ENCODE measurements at regions not wholly inside any gene's neighbourhood (a gene's known extent, or its start where the extent isn't known, plus 50 kb on each side); places are given as distances from the start of the nearest gene placed in this dataset.

DNA sequence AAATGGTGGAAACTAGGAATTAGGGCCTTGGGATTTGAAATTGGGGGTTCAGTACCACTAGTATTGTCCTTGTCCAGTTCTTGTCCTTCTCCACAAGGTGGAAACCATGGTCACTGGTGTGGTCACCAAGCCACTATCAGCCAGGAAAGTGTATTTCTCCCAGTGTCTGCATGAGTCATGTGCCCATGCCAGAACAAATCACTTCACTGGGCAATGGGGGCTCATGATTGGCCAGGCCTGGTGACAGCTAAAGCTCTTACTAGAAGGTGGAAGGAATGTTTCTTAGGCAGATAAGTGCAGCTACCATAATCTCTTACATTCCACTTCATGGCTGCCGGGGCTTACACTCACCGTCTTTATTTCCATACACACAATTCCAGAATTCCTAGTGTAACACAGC, 124.8 kb upstream of the TACR1 start:
- TF ChIP-seq, protein P1, sequence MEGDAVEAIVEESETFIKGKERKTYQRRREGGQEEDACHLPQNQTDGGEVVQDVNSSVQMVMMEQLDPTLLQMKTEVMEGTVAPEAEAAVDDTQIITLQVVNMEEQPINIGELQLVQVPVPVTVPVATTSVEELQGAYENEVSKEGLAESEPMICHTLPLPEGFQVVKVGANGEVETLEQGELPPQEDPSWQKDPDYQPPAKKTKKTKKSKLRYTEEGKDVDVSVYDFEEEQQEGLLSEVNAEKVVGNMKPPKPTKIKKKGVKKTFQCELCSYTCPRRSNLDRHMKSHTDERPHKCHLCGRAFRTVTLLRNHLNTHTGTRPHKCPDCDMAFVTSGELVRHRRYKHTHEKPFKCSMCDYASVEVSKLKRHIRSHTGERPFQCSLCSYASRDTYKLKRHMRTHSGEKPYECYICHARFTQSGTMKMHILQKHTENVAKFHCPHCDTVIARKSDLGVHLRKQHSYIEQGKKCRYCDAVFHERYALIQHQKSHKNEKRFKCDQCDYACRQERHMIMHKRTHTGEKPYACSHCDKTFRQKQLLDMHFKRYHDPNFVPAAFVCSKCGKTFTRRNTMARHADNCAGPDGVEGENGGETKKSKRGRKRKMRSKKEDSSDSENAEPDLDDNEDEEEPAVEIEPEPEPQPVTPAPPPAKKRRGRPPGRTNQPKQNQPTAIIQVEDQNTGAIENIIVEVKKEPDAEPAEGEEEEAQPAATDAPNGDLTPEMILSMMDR (IDR thresholded peaks at IDR 0.05) = no peak
- Histone ChIP-seq H3K4me1 (no peaks in the 10 kb centered on the region), H3K9me3 (no peaks in the 10 kb centered on the region), H3K27me3 (no peaks in the 10 kb centered on the region), H3K4me3 (no peak overlapping the region), H3K27ac (no peak overlapping the region), H3K36me3 (no peaks in the 10 kb centered on the region)
- intact Hi-C loops (cut with DNase I) = no loop called here
- ATAC-seq (no peak), DNase-seq (no peak)

DNA sequence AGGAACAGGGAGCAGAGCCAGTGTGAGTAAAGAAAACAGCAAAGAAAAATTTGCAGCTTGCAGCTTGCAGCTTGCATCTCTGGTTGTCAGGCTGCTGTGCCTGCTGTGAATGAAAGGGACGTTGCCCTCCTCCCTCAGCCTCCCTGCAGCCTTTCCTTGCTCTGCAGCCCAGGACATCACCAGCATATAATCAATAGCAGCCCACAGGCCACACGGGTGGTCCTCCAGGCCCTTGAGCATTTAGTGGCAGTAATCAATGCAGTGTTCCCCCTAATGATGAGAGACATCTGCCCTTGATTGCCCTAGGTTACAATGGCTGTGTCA, 122.2 kb upstream of the TACR1 start:
- H3K27ac ChIP-seq = no peak overlapping the region
- H3K9me3 ChIP-seq = no peaks in the 10 kb centered on the region
- no peaks in the 10 kb centered on the region for H3K27me3 ChIP-seq
- TF ChIP-seq, protein P1 (IDR thresholded peaks at IDR 0.05) = no peak
- no peak for DNase-seq
- intact Hi-C loops (cut with DNase I) = no loop called here
- no peaks in the 10 kb centered on the region for H3K4me1 ChIP-seq
- no peak overlapping the region for H3K4me3 ChIP-seq
- ATAC-seq = no peak
- H3K36me3 ChIP-seq = no peaks in the 10 kb centered on the region

DNA sequence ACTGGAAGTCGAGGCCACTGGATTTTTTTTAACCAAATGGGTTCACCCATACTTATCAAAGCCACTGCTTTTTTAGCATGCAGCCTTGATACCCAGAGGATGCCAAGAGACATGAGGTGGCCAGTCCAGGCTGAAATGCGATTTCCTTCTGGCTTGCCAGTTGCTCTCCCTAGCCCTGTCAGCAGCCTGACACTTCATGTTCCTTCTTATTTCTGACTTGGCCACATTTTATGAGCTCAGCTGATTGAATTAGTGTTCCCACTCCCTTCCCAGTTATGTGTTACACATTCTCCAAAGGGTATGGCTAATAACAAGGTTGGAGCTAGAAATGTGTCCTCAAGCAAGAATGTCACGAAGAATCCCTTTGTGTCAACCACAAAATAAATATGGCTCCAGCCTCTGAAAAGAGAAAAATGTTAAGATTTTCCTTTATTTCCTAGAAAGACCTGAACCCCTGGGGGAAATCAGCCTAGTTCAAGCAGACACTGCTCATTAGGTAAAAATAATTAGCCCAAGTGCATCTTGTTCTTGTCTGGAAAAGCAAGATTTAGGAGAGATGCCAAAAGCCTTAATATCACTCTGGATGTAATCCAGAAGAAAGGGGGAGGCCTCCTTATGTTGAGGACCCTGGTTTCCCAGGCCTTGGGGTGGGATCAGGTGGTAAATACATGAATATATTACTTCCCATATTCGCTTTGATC, 121.7 kb upstream of the TACR1 start:
- no peak for ATAC-seq
- Histone ChIP-seq H3K27me3 (no peaks in the 10 kb centered on the region), H3K27ac (no peak overlapping the region), H3K36me3 (no peaks in the 10 kb centered on the region), H3K4me3 (no peak overlapping the region), H3K4me1 (no peaks in the 10 kb centered on the region), H3K9me3 (no peaks in the 10 kb centered on the region)
- intact Hi-C loops (cut with DNase I) = no loop called here
- no peak for DNase-seq
- TF ChIP-seq, protein P1 (IDR thresholded peaks at IDR 0.05) = no peak

DNA sequence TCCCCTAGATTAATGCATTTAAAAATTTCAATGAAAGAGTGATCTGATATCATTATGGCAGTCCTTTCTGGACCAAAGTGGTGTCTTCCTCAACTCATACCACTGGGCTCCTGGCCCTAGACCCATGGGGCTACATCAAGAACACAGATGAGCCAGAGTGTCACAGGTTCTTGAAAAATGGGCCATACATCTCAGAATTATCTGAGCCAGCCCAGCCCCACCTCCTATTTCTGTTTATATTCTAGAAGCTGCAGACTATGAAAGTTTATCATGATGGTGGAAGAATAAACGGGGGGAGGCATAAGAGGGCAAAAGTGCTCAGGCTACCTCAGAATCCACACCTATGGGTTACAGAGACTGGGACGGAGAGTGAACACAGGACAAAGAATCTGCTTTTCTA, 120.6 kb upstream of the TACR1 start:
- TF ChIP-seq, protein P1 (IDR thresholded peaks at IDR 0.05) = no peak
- no peak overlapping the region for H3K27ac ChIP-seq
- no peaks in the 10 kb centered on the region for H3K27me3 ChIP-seq
- no peaks in the 10 kb centered on the region for H3K9me3 ChIP-seq
- no peaks in the 10 kb centered on the region for H3K36me3 ChIP-seq
- no peak overlapping the region for H3K4me3 ChIP-seq
- no peaks in the 10 kb centered on the region for H3K4me1 ChIP-seq
- ATAC-seq (no peak), DNase-seq (no peak)
- intact Hi-C loops (cut with DNase I) = no loop called here

DNA sequence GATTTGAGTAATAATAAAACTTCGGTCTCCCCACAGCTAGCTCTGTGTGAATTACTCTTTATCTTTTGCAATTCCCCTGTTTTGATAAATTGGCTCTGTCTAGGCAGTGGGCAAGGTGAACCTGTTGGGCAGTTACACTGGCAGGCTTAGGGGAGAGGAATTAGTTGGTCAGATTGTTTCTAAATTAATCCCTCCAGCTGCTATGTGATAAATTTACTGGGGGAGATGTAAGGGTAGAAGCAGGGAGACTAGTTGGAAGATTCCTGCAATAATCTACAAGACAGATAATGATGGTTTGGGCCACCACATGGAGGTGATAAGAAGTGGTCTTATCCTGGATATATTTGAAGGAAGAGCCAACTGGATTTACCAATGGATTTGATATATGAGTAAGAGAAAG, 118.5 kb upstream of the TACR1 start:
- DNase-seq = no peak
- no peak for ATAC-seq
- no peaks in the 10 kb centered on the region for H3K27me3 ChIP-seq
- no peak overlapping the region for H3K4me3 ChIP-seq
- H3K4me1 ChIP-seq = no peaks in the 10 kb centered on the region
- intact Hi-C loops (cut with DNase I) = no loop called here
- no peak overlapping the region for H3K27ac ChIP-seq
- no peaks in the 10 kb centered on the region for H3K36me3 ChIP-seq
- no peaks in the 10 kb centered on the region for H3K9me3 ChIP-seq
- TF ChIP-seq, protein P1 (IDR thresholded peaks at IDR 0.05) = no peak

All from left lung (tissue), 4 donors.